WI38 (cell line): ENCODE measurements at regions not wholly inside any gene's neighbourhood (a gene's known extent, or its start where the extent isn't known, plus 50 kb on each side); places are given as distances from the start of the nearest gene placed in this dataset.

Experiments used
- H3K4me3 ChIP-seq: 2 replicates; pipeline ENCODE4 v1.5.1; 2011; ENCODE audit warnings: low read depth, mild to moderate bottlenecking, control low read depth, low read length
- CTCF ChIP-seq: IDR thresholded peaks from 2 replicates; pipeline ENCODE4 v1.5.1; 2012; ENCODE audit warnings: low read depth, mild to moderate bottlenecking, control low read depth, low read length

GRCh38 chr18:34042423-34043146 lies 182.1 kb downstream of the NOL4 start:
- no peak overlapping the region for H3K4me3 ChIP-seq
- no peak for TF ChIP-seq CTCF

GRCh38 chr18:34039611-34040010 lies 185.1 kb downstream of the NOL4 start:
- no peak for TF ChIP-seq CTCF
- no peak overlapping the region for H3K4me3 ChIP-seq

GRCh38 chr18:34039201-34039600 lies 185.5 kb downstream of the NOL4 start:
- no peak for TF ChIP-seq CTCF
- no peak overlapping the region for H3K4me3 ChIP-seq

- TF ChIP-seq CTCF = no peak
Observed at GRCh38 chr18:34038086-34038485, 186.6 kb downstream of the NOL4 start.

GRCh38 chr18:34033968-34034367 lies 190.7 kb downstream of the NOL4 start:
- TF ChIP-seq CTCF = no peak

More at GRCh38 chr18:34038086-34038485, 186.6 kb downstream of the NOL4 start:
- no peak overlapping the region for H3K4me3 ChIP-seq

GRCh38 chr18:34031810-34032209 lies 192.9 kb downstream of the NOL4 start:
- TF ChIP-seq CTCF = no peak
- H3K4me3 ChIP-seq = no peak overlapping the region

More at GRCh38 chr18:34033968-34034367, 190.7 kb downstream of the NOL4 start:
- no peak overlapping the region for H3K4me3 ChIP-seq

- TF ChIP-seq CTCF = no peak
Observed at GRCh38 chr18:34028324-34028723, 196.4 kb downstream of the NOL4 start.

More at GRCh38 chr18:34028324-34028723, 196.4 kb downstream of the NOL4 start:
- no peak overlapping the region for H3K4me3 ChIP-seq
